ENCODE measurements at regions not wholly inside any gene's neighbourhood (a gene's known extent, or its start where the extent isn't known, plus 50 kb on each side); places are given as distances from the start of the nearest gene placed in this dataset.

DNA sequence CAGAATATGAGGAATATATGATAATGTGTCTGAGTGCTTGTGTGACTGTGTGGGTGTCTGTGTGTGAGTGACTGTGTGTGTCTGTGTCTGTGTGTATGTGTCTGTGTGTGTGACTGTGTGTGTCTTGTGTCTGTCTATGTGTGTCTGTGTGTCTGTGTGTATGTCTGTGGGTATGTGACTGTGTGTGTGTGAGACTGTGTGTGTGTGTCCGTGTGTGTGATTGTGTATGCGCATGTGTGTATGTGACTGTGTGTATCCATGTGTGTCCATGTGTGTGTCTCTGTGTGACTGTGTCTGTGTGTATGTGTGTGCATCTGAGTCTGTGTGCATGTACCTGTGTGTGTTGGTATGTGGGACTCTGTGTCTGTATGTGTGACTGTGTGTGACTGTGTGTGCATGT lies 1361.2 kb upstream of the TMEM132C start:
- H3K36me3 ChIP-seq (ENCODE audit: control insufficient read depth in 2 of 4, insufficient read depth in 4 of 4, low read length in 3 of 4) = no peaks in the 10 kb centered on the region
- H2AK5ac ChIP-seq (ENCODE audit: low read depth, low read length) = peak overlapping the region; percentile 99
- H2BK12ac ChIP-seq (ENCODE audit: low read depth, low read length) = peak overlapping the region; percentile 99
- no peaks in the 10 kb centered on the region for H3K79me1 ChIP-seq (ENCODE audit: low read depth, low read length)
- peak overlapping the region; percentile 99; the same call in 1 of the 2 replicates for H2BK20ac ChIP-seq (ENCODE audit: low read length)
- H3K56ac ChIP-seq (replicated peaks; ENCODE audit: insufficient read length, low read depth, low read length) = peak overlapping the region; percentile 84
- peak overlapping the region; percentile 90 for H3K4ac ChIP-seq (replicated peaks; ENCODE audit: insufficient read length, low read depth, low read length)
- no peaks in the 10 kb centered on the region for H4K20me1 ChIP-seq (replicated peaks in 1 of 2; ENCODE audit: control insufficient read depth in 1 of 2, insufficient read depth in 2 of 2, low read length in 2 of 2)
- CTCF ChIA-PET (ENCODE audit: partially characterized antibody) = interaction anchor here (0.7 kb wide), 1 partner anchor 1881 kb away, joined by 3 read pairs; no protein-coding TSS in a partner anchor
- H4K5ac ChIP-seq (ENCODE audit: insufficient read length, low read depth, low read length) = peak overlapping the region; percentile 29
- H3K23ac ChIP-seq (ENCODE audit: insufficient read length) = no peak overlapping the region
- no peak overlapping the region for H3K4me2 ChIP-seq (ENCODE audit: insufficient read depth in 1 of 2, low read depth in 2 of 2, low read length in 2 of 2)
- TF ChIP-seq RNF2 (IDR thresholded peaks at IDR 0.05; ENCODE audit: borderline replicate concordance, low read depth, low read length, missing control alignments, poor library complexity, severe bottlenecking) = no peak
- TF ChIP-seq, protein P1, sequence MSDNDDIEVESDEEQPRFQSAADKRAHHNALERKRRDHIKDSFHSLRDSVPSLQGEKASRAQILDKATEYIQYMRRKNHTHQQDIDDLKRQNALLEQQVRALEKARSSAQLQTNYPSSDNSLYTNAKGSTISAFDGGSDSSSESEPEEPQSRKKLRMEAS (IDR thresholded peaks at IDR 0.05) = no peak
- TF ChIP-seq TCF12 (IDR thresholded peaks at IDR 0.05; ENCODE audit: low read depth, low read length) = no peak
- no peak for TF ChIP-seq BCL11A (IDR thresholded peaks at IDR 0.05; ENCODE audit: low read depth in 2 of 2, low read length in 2 of 2)
- TF ChIP-seq, protein P2, sequence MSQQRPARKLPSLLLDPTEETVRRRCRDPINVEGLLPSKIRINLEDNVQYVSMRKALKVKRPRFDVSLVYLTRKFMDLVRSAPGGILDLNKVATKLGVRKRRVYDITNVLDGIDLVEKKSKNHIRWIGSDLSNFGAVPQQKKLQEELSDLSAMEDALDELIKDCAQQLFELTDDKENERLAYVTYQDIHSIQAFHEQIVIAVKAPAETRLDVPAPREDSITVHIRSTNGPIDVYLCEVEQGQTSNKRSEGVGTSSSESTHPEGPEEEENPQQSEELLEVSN (IDR thresholded peaks at IDR 0.05) = no peak
- no peak for TF ChIP-seq CEBPB (IDR thresholded peaks at IDR 0.05; ENCODE audit: low read depth, low read length)
- TF ChIP-seq ZNF274 (IDR thresholded peaks at IDR 0.05; ENCODE audit: borderline replicate concordance, extremely low read depth, low read length) = no peak
- no peak for TF ChIP-seq JUND (IDR thresholded peaks at IDR 0.05; ENCODE audit: low read length)
- no peak for TF ChIP-seq CHD2 (IDR thresholded peaks at IDR 0.05; ENCODE audit: low read length)
- TF ChIP-seq TAF1 (IDR thresholded peaks at IDR 0.05; ENCODE audit: low read depth, low read length) = no peak
- no peaks in the 10 kb centered on the region for H3K27me3 ChIP-seq (replicated peaks in 1 of 4; ENCODE audit: control insufficient read depth in 3 of 4, extremely low read depth in 1 of 4, insufficient read depth in 3 of 4, low read length in 3 of 4)
- peak overlapping the region; percentile 22 for H2BK120ac ChIP-seq (replicated peaks; ENCODE audit: low read depth, low read length)
- 91% methylated on average over 2 of the region's 2 CpGs; no CpG with 5 or more reads in 1 of the 2 experiments for WGBS, 2 experiments (ENCODE audit: extremely low coverage in 1 of 2, insufficient coverage in 1 of 2, insufficient read length in 1 of 2, insufficient replicate concordance in 2 of 2, low coverage in 1 of 2, low lambda C conversion rate in 2 of 2, missing lambda C conversion rate in 1 of 2)
- POLR2A ChIA-PET (ENCODE audit: partially characterized antibody) = no interaction called here
- no peaks in the 10 kb centered on the region for H3K9me3 ChIP-seq (ENCODE audit: insufficient read depth in 2 of 2, low read depth in 1 of 2, low read length in 1 of 2)
- H2BK5ac ChIP-seq (ENCODE audit: low read depth, low read length) = peak overlapping the region; percentile 92
- H4K8ac ChIP-seq (ENCODE audit: extremely low read depth, insufficient read depth, low read length) = no peak overlapping the region; the same call in 1 of the 2 replicates
- FAIRE-seq = no peak
- H3K27ac ChIP-seq (ENCODE audit: low read depth, low read length) = no peak overlapping the region
- H3K18ac ChIP-seq (ENCODE audit: extremely low read depth, low read length) = peak overlapping the region; percentile 60; the same call in 1 of the 2 replicates
- no peak overlapping the region for H3K4me3 ChIP-seq (ENCODE audit: extremely low read depth in 1 of 4, insufficient read depth in 2 of 4, low read depth in 3 of 4, low read length in 4 of 4)
- peak overlapping the region; percentile 99 for H4K91ac ChIP-seq (replicated peaks; ENCODE audit: insufficient read length, low read length)
- H2BK15ac ChIP-seq (ENCODE audit: low read length) = peak overlapping the region; percentile 100; the same call in 1 of the 2 replicates
- H2AFZ ChIP-seq (ENCODE audit: low read length) = no peak overlapping the region
- peaks cover 0 to 15% (median 8%) of the 10 kb centered on the region in 4 experiments; a peak in 6 of 7 replicates for H3K4me1 ChIP-seq (replicated peaks in 1 of 4; ENCODE audit: control insufficient read depth in 3 of 4, insufficient read depth in 4 of 4, low read length in 3 of 4)
- no peak overlapping the region for H3K9ac ChIP-seq (replicated peaks in 1 of 4; ENCODE audit: extremely low read depth in 1 of 4, low read depth in 3 of 4, low read length in 3 of 4)
- H3K14ac ChIP-seq (ENCODE audit: insufficient read length) = no peak overlapping the region
- no peaks in the 10 kb centered on the region for H3K79me2 ChIP-seq (ENCODE audit: control insufficient read depth in 1 of 2, insufficient read depth in 2 of 2, low read length in 2 of 2)
- H3K23me2 ChIP-seq (ENCODE audit: low read depth, low read length) = peaks cover 6% of the 10 kb centered on the region; the same call in 1 of the 2 replicates
- DNase-seq (ENCODE audit: low read depth in 1 of 2, low spot score in 2 of 2) = no peak
